ENCODE measurements at regions not wholly inside any gene's neighbourhood (a gene's known extent, or its start where the extent isn't known, plus 50 kb on each side); places are given as distances from the start of the nearest gene placed in this dataset.

DNA sequence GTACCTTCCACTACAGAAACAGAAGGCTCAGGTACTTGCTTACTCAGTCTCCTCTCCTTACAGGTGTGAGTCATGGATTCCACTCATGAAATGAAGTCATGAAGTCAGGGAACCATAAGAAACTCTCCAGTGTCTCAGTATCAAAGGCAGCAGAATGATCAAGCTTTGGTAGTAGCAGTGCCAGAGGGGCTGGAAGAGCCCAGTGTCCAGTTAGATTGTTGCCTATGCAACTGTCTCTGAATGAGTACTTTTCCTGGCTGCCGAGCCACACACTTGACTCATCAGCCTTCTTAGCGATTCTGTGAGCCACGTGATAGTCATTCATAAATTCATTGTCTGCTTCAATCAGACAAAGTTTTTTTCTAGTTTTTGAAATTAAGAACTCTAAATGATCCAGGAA lies 52.2 kb upstream of the DTNBP1 start:
- no peak for TF ChIP-seq CREB1 (IDR thresholded peaks at IDR 0.05; ENCODE audit: low read depth)
- no peak for TF ChIP-seq NFIC (IDR thresholded peaks at IDR 0.05)
- no peak for TF ChIP-seq YY1 (IDR thresholded peaks at IDR 0.05; ENCODE audit: low read depth)
- no peak for TF ChIP-seq EP300 (IDR thresholded peaks at IDR 0.05; ENCODE audit: borderline replicate concordance)
- TF ChIP-seq, protein P1, sequence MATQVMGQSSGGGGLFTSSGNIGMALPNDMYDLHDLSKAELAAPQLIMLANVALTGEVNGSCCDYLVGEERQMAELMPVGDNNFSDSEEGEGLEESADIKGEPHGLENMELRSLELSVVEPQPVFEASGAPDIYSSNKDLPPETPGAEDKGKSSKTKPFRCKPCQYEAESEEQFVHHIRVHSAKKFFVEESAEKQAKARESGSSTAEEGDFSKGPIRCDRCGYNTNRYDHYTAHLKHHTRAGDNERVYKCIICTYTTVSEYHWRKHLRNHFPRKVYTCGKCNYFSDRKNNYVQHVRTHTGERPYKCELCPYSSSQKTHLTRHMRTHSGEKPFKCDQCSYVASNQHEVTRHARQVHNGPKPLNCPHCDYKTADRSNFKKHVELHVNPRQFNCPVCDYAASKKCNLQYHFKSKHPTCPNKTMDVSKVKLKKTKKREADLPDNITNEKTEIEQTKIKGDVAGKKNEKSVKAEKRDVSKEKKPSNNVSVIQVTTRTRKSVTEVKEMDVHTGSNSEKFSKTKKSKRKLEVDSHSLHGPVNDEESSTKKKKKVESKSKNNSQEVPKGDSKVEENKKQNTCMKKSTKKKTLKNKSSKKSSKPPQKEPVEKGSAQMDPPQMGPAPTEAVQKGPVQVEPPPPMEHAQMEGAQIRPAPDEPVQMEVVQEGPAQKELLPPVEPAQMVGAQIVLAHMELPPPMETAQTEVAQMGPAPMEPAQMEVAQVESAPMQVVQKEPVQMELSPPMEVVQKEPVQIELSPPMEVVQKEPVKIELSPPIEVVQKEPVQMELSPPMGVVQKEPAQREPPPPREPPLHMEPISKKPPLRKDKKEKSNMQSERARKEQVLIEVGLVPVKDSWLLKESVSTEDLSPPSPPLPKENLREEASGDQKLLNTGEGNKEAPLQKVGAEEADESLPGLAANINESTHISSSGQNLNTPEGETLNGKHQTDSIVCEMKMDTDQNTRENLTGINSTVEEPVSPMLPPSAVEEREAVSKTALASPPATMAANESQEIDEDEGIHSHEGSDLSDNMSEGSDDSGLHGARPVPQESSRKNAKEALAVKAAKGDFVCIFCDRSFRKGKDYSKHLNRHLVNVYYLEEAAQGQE (IDR thresholded peaks at IDR 0.05; ENCODE audit: low read depth): no peak

DNA sequence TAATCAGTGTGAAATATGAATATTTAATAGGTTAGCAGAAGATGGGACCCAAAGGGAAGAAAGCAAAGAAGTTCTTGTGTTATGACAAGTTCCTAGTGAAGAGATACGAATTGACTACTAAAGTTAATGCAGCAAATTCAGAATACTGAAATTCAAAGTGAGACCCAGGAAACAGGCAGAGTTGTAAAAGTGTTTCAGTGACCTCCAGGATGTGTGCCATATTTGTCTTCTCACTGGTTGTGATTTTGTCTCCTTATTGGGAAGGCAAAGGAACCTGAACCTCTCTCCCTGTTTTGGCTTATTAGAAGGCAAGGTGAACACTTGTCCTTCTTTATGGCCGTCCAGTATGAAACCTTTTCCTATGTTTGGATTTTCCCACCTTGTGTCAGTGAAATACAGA lies 51.8 kb upstream of the DTNBP1 start:
- no peak for TF ChIP-seq EGR1 (IDR thresholded peaks at IDR 0.05)
- TF ChIP-seq TEAD4 (IDR thresholded peaks at IDR 0.05): no peak
- no peak for TF ChIP-seq CREB1 (IDR thresholded peaks at IDR 0.05; ENCODE audit: low read depth)
- TF ChIP-seq, protein P1 (IDR thresholded peaks at IDR 0.05; ENCODE audit: low read depth): no peak
- no peak for TF ChIP-seq FOXM1 (IDR thresholded peaks at IDR 0.05; ENCODE audit: borderline replicate concordance, low read depth)
- TF ChIP-seq, protein P2, sequence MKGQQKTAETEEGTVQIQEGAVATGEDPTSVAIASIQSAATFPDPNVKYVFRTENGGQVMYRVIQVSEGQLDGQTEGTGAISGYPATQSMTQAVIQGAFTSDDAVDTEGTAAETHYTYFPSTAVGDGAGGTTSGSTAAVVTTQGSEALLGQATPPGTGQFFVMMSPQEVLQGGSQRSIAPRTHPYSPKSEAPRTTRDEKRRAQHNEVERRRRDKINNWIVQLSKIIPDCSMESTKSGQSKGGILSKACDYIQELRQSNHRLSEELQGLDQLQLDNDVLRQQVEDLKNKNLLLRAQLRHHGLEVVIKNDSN (IDR thresholded peaks at IDR 0.05): no peak
- no peak for TF ChIP-seq TAF1 (IDR thresholded peaks at IDR 0.05; ENCODE audit: low read depth)
- no peak for TF ChIP-seq NFIC (IDR thresholded peaks at IDR 0.05)
- TF ChIP-seq ZBTB7A (IDR thresholded peaks at IDR 0.05; ENCODE audit: low read depth): no peak
- TF ChIP-seq YY1 (IDR thresholded peaks at IDR 0.05; ENCODE audit: low read depth): no peak
- no peak for TF ChIP-seq CEBPB (IDR thresholded peaks at IDR 0.05)
- TF ChIP-seq, protein P3, sequence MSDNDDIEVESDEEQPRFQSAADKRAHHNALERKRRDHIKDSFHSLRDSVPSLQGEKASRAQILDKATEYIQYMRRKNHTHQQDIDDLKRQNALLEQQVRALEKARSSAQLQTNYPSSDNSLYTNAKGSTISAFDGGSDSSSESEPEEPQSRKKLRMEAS (IDR thresholded peaks at IDR 0.05): no peak
- no peak for TF ChIP-seq RAD21 (IDR thresholded peaks at IDR 0.05; ENCODE audit: low read depth)
- TF ChIP-seq EP300 (IDR thresholded peaks at IDR 0.05; ENCODE audit: borderline replicate concordance): no peak
- TF ChIP-seq TCF12 (IDR thresholded peaks at IDR 0.05; ENCODE audit: low read depth): no peak

DNA sequence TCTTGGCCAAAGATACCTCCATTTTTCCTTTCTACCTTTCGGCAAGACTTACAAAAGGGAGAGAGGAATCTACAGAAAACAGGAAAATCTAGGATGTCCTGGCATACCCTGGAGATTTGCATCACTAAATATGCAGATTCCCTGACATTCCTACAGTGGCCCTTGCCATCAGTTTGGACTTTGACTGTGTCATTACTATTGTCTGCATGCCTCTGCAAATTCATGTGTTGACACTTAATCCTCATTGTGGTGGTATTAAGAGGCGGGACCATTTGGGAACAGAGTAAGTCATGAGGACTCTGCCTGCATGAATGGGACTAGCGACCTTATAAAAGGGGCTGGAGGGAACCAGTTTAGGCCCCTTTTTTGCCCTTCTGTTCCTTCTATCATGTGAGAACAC lies 50.5 kb upstream of the DTNBP1 start:
- TF ChIP-seq RAD21 (IDR thresholded peaks at IDR 0.05; ENCODE audit: low read depth) (no peak), TEAD4 (IDR thresholded peaks at IDR 0.05) (no peak), EGR1 (IDR thresholded peaks at IDR 0.05) (no peak), TAF1 (IDR thresholded peaks at IDR 0.05; ENCODE audit: low read depth) (no peak)
- TF ChIP-seq, protein P1 (IDR thresholded peaks at IDR 0.05; ENCODE audit: low read depth): no peak

DNA sequence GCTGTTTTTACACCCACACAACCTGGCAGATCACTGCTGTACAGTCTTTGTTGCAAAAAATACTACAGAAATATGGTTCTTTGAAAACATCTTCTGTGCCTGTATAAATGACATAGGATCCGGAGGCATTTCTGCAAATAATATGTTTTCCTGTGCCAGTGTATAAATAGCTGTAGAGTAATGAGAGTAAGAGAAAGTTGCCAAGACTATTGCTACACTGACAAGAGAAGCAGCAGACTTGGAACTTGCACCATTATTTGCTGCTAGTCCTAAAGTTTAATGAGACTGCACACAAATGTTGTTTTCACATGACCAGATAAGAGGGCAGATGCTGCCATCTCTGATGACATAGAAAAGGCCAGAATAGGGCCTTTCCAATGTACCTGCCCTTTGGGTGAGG lies 50.0 kb upstream of the DTNBP1 start:
- no peak for TF ChIP-seq TCF12 (IDR thresholded peaks at IDR 0.05; ENCODE audit: low read depth)
- no peak for TF ChIP-seq TEAD4 (IDR thresholded peaks at IDR 0.05)
- TF ChIP-seq, protein P2 (IDR thresholded peaks at IDR 0.05): no peak
- no peak for TF ChIP-seq RAD21 (IDR thresholded peaks at IDR 0.05; ENCODE audit: low read depth)
